ENCODE measurements at regions not wholly inside any gene's neighbourhood (a gene's known extent, or its start where the extent isn't known, plus 50 kb on each side); places are given as distances from the start of the nearest gene placed in this dataset.

DNA sequence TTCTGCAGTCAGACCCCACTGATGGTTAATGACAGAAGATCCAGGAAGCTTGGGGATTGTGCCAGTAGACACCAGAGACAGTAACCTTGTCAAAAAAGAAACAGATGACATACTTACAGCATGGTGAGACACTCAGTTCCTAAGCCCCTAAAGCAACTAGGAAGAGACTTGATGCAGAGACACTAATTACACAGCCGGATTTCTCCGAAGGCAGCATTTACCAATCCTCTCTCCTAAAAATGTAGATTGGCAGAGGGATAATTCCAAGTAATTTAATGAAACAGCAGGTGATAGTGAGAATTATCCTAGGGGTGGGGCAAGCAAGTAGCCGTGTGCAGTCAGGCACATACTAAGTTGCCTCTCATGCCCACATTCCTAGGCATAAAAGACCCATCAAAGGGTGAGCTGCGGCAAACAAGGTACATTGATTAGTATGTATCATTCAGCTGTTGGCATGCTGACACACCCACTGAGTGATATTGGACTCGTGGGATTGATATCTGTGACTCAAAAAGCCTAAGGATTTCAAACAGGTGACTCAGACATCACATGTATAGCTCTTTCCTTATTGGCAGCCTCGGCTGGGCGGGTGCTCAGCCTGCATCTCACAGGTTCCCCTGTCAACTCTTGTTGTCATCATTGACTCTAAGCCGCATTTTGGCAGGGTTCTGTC lies 296.7 kb upstream of the ATP5MC3 start:
- TF ChIP-seq CTCF (IDR thresholded peaks at IDR 0.05) (no peak), POLR2A (IDR thresholded peaks at IDR 0.05) (no peak), POLR2AphosphoS5 (IDR thresholded peaks at IDR 0.05) (no peak)
